ENCODE measurements at regions not wholly inside any gene's neighbourhood (a gene's known extent, or its start where the extent isn't known, plus 50 kb on each side); places are given as distances from the start of the nearest gene placed in this dataset.
"Not testable (repeated sequence)": the region's sequence is repeated elsewhere in the genome, so short reads cannot be mapped to it uniquely, and the experiment has no call there.

DNA sequence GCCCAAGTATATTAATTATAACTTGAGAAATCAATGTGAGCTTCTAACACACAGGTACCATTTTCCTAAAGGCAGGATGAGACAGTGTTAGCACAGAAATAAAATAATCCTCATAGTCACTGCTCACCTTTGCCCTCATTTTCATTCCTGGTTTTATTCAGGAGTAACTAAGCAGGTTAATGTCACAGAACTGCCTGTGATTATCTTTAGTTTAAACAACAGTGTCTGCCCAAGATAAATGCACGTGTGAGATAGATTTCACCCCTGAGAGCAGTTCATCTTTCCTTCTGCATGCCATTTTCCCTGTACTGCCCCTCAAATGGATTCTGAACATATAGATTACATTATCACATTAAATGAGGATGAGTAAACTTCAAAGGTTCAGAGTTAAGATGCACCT, 250.7 kb downstream of the RMST start:
- Histone ChIP-seq H3K4me1 (ENCODE audit: control insufficient read depth, insufficient read depth, low read length) (peaks cover 24% of the 10 kb centered on the region), H3K4me3 (ENCODE audit: low read depth, low read length) (no peak overlapping the region), H3K27ac (ENCODE audit: low read depth, low read length) (peak overlapping the region; percentile 11), H3K9me3 (ENCODE audit: control insufficient read depth, insufficient read depth, low read length) (no peaks in the 10 kb centered on the region), H3K36me3 (ENCODE audit: control insufficient read depth, insufficient read depth, low read length) (no peaks in the 10 kb centered on the region), H3K9ac (ENCODE audit: low read depth, low read length) (no peak overlapping the region), H3K27me3 (ENCODE audit: control insufficient read depth, insufficient read depth, low read length) (no peaks in the 10 kb centered on the region)

DNA sequence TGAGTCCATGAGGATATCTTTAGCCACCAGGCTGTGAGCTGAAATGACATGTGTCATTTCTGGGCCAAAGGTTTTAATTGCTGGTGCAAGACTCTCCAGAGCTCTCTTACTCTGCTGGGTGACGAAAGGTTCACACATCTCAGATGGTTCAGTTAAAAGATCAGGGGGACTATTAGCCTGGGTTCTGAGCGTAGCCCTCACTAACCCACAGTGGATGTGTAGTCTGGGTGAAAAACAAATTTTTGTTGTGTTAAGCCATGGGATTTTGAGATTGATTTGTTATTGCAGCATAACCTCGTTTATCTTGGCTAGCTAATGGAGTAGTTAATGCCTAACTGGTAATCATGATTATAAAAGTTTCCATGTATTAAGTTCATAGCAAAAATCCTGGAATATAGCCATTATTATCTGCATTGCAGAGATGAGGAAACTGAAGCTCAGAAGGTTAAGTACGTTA, 251.5 kb downstream of the RMST start:
- Histone ChIP-seq H3K27ac (ENCODE audit: low read depth, low read length) (no peak overlapping the region), H3K36me3 (ENCODE audit: control insufficient read depth, insufficient read depth, low read length) (no peaks in the 10 kb centered on the region), H3K4me1 (ENCODE audit: control insufficient read depth, insufficient read depth, low read length) (peaks cover 24% of the 10 kb centered on the region), H3K9ac (ENCODE audit: low read depth, low read length) (no peak overlapping the region), H3K4me3 (ENCODE audit: low read depth, low read length) (no peak overlapping the region), H3K27me3 (ENCODE audit: control insufficient read depth, insufficient read depth, low read length) (no peaks in the 10 kb centered on the region), H3K9me3 (ENCODE audit: control insufficient read depth, insufficient read depth, low read length) (no peaks in the 10 kb centered on the region)

DNA sequence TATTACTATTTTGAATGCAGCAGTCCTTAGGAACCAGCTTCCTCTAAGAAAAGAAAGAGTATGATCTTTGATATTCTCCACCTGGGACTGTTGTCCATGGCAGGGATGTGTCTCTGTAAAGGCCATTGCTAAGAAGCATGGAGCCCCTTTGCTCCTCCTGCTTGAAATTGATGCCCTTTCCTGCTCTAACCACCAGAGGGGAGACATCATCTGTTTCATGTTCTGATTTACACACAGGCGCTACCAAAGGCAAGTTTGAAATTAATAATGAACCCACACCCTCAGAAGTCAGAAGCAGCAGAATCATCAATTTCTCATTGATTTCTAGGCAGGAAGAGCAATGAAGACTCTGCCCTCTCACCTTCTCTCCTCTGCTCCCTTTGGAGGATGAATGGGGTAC, 253.8 kb downstream of the RMST start:
- Histone ChIP-seq H3K9ac (ENCODE audit: low read depth, low read length) (no peak overlapping the region), H3K4me3 (ENCODE audit: low read depth, low read length) (no peak overlapping the region), H3K27ac (ENCODE audit: low read depth, low read length) (no peak overlapping the region), H3K9me3 (ENCODE audit: control insufficient read depth, insufficient read depth, low read length) (no peaks in the 10 kb centered on the region), H3K36me3 (ENCODE audit: control insufficient read depth, insufficient read depth, low read length) (no peaks in the 10 kb centered on the region), H3K27me3 (ENCODE audit: control insufficient read depth, insufficient read depth, low read length) (no peaks in the 10 kb centered on the region), H3K4me1 (ENCODE audit: control insufficient read depth, insufficient read depth, low read length) (peaks cover 33% of the 10 kb centered on the region)

DNA sequence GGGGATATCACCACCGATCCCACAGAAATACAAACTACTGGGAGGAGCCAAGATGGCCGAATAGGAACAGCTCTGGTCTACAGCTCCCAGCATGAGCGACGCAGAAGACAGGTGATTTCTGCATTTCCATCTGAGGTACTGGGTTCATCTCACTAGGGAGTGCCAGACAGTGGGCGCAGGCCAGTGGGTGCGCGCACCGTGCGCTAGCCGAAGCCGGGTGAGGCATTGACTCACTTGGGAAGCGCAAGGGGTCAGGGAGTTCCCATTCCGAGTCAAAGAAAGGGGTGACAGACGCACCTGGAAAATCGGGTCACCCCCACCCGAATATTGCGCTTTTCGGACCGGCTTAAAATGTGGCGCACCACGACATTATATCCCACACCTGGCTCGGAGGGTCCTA, 261.2 kb downstream of the RMST start:
- H3K4me3 ChIP-seq (ENCODE audit: low read depth, low read length); H3K36me3 ChIP-seq (ENCODE audit: control insufficient read depth, insufficient read depth, low read length); H3K9me3 ChIP-seq (ENCODE audit: control insufficient read depth, insufficient read depth, low read length); H3K4me1 ChIP-seq (ENCODE audit: control insufficient read depth, insufficient read depth, low read length); H3K27me3 ChIP-seq (ENCODE audit: control insufficient read depth, insufficient read depth, low read length); H3K9ac ChIP-seq (ENCODE audit: low read depth, low read length); H3K27ac ChIP-seq (ENCODE audit: low read depth, low read length): not testable (repeated sequence)

DNA sequence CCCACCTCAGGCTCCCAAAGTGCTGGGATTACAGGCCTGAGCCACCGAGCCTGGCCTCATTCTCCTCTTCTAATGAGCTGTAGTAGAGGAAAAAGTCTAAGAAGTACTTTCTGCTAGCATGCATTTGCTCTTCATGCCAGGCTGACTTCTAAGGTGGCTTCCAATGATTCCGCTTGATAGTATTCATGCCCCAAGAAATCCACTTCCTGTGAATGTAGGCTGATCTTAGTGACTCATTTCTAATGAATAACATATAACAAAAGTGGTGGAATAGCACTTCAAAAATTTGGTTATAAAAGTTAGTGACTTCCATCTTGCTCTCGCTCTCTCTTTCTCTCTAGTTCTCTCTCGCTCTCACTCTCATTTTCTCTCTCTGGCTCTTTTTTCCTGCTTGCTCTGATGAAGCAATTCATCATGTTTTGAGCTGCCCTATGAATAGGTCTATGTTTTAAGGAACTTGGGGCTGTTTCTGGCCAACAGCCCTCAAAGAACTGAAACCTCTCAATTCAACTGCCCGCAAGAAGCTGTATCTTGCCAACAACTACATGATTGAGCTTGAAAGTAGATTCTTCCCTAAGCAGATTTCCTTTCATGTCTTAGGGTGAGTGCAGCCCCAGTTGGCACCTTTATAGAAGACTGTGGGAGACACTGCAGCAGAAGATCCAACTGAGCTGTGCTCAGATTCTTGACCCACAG, 282.9 kb downstream of the RMST start:
- no peak overlapping the region for H3K27ac ChIP-seq (ENCODE audit: low read depth, low read length)
- no peak overlapping the region for H3K4me3 ChIP-seq (ENCODE audit: low read depth, low read length)

DNA sequence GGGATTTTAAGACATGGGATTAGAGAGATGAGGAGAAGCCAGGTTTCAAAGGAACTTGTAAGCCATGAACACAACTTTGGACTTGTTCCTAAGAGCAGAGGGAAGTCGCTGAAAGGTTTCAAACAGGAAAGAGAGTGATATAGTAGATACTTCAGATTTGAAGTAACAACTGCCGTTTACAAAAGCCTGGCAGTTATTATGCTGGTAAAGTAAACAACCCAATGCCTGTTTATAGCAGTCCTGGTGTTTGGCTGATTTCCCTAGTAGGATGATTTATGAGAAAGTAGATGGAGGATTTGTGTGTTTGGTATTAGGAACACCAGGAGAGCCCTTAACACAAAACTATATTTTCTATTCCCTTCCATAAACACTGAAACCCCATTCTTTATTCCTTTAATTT, 285.7 kb downstream of the RMST start:
- H3K27ac ChIP-seq (ENCODE audit: low read depth, low read length) = no peak overlapping the region
- H3K4me3 ChIP-seq (ENCODE audit: low read depth, low read length) = no peak overlapping the region
- no peaks in the 10 kb centered on the region for H3K36me3 ChIP-seq (ENCODE audit: control insufficient read depth, insufficient read depth, low read length)
- no peaks in the 10 kb centered on the region for H3K27me3 ChIP-seq (ENCODE audit: control insufficient read depth, insufficient read depth, low read length)
- H3K9me3 ChIP-seq (ENCODE audit: control insufficient read depth, insufficient read depth, low read length) = no peaks in the 10 kb centered on the region
- no peaks in the 10 kb centered on the region for H3K4me1 ChIP-seq (ENCODE audit: control insufficient read depth, insufficient read depth, low read length)
- H3K9ac ChIP-seq (ENCODE audit: low read depth, low read length) = no peak overlapping the region

More for the DNA sequence above, 282.9 kb downstream of the RMST start:
- Histone ChIP-seq H3K36me3 (ENCODE audit: control insufficient read depth, insufficient read depth, low read length) (no peaks in the 10 kb centered on the region), H3K4me1 (ENCODE audit: control insufficient read depth, insufficient read depth, low read length) (no peaks in the 10 kb centered on the region), H3K9me3 (ENCODE audit: control insufficient read depth, insufficient read depth, low read length) (no peaks in the 10 kb centered on the region), H3K27me3 (ENCODE audit: control insufficient read depth, insufficient read depth, low read length) (no peaks in the 10 kb centered on the region), H3K9ac (ENCODE audit: low read depth, low read length) (no peak overlapping the region)

DNA sequence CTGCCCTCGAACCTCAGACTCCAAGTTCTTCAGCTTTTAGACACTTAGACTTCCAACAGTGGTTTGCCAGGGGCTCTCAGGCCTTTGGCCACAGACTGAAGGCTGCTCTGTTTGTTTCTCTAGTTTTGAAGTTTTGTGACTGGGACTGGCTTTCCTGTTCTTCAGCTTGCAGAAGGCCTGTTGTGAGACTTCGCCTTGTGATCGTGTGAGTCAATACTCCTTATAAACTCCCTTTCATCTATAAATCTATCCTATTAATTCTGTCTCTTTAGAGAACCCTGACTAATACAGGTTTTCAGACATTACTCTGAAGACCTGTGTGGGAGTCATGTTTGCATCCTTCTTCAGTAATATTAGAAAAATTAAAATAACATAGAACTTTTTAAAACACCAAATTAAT, 289.1 kb downstream of the RMST start:
- H3K9me3 ChIP-seq (ENCODE audit: control insufficient read depth, insufficient read depth, low read length) = no peaks in the 10 kb centered on the region
- no peaks in the 10 kb centered on the region for H3K4me1 ChIP-seq (ENCODE audit: control insufficient read depth, insufficient read depth, low read length)
- H3K4me3 ChIP-seq (ENCODE audit: low read depth, low read length) = no peak overlapping the region
- no peak overlapping the region for H3K27ac ChIP-seq (ENCODE audit: low read depth, low read length)
- H3K27me3 ChIP-seq (ENCODE audit: control insufficient read depth, insufficient read depth, low read length) = no peaks in the 10 kb centered on the region
- no peak overlapping the region for H3K9ac ChIP-seq (ENCODE audit: low read depth, low read length)
- no peaks in the 10 kb centered on the region for H3K36me3 ChIP-seq (ENCODE audit: control insufficient read depth, insufficient read depth, low read length)

DNA sequence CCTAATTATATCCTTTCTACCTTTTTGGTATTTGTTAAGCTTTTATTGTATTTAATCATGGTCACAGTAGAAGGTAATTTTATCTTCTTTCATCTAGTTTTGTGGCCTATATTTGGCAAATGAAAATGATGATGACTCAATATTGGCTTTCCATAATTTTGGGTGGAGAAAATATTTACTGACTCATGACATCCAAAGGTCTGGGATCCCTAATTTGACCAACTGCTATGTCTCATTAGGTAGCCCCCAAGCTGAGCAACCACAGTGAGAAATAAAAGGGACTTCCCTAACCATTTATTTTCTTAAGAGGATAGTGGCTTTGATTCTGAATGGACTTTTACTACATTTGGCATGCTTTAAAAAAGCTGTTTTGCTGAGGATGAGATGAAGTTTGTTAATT, 289.5 kb downstream of the RMST start:
- H3K4me1 ChIP-seq (ENCODE audit: control insufficient read depth, insufficient read depth, low read length) = no peaks in the 10 kb centered on the region
- no peaks in the 10 kb centered on the region for H3K36me3 ChIP-seq (ENCODE audit: control insufficient read depth, insufficient read depth, low read length)
- H3K9me3 ChIP-seq (ENCODE audit: control insufficient read depth, insufficient read depth, low read length) = no peaks in the 10 kb centered on the region
- H3K27me3 ChIP-seq (ENCODE audit: control insufficient read depth, insufficient read depth, low read length) = no peaks in the 10 kb centered on the region
- no peak overlapping the region for H3K9ac ChIP-seq (ENCODE audit: low read depth, low read length)
- H3K27ac ChIP-seq (ENCODE audit: low read depth, low read length) = no peak overlapping the region
- no peak overlapping the region for H3K4me3 ChIP-seq (ENCODE audit: low read depth, low read length)

DNA sequence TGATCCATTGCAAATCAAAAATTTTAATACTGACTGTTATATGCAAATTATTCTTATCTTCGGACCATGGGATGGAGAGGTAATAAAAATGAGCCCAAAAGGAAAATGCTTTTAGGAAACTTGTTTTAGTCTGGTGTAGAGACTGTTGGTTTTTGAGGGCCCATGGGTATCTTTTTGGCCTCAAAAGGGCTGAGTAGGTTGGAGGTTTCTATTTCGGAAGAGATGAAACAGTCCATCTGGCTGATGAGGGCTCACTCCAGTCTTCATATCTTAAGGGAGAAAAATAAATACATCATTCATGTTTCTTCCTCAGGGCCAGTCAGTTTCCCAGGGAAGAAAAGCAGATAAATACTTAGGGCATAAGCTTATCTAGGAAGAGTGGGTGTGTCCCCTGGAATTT, 290.7 kb downstream of the RMST start:
- no peak overlapping the region for H3K27ac ChIP-seq (ENCODE audit: low read depth, low read length)
- H3K4me3 ChIP-seq (ENCODE audit: low read depth, low read length) = no peak overlapping the region
- H3K9me3 ChIP-seq (ENCODE audit: control insufficient read depth, insufficient read depth, low read length) = no peaks in the 10 kb centered on the region
- H3K4me1 ChIP-seq (ENCODE audit: control insufficient read depth, insufficient read depth, low read length) = no peaks in the 10 kb centered on the region
- no peaks in the 10 kb centered on the region for H3K27me3 ChIP-seq (ENCODE audit: control insufficient read depth, insufficient read depth, low read length)
- no peak overlapping the region for H3K9ac ChIP-seq (ENCODE audit: low read depth, low read length)
- no peaks in the 10 kb centered on the region for H3K36me3 ChIP-seq (ENCODE audit: control insufficient read depth, insufficient read depth, low read length)

DNA sequence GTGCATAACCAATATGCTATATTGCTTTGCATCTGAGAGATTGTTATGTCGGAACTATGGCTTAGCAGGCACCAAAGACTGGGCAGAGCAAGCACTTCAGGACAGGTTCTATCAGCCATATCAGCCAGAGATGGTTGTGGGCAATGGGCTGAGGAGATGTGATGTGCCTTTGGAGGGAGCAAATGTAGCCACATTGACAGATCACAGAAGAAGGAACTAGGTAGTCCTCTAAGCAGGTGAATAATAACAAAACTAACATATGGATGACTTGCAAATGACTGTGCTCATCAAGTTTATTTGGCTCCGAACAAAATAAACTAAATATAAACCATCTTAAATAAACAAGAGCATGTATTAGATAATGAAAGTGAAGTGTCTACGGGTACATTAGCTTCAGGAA, 291.7 kb downstream of the RMST start:
- H3K27ac ChIP-seq (ENCODE audit: low read depth, low read length) = no peak overlapping the region
- no peak overlapping the region for H3K9ac ChIP-seq (ENCODE audit: low read depth, low read length)
- no peaks in the 10 kb centered on the region for H3K4me1 ChIP-seq (ENCODE audit: control insufficient read depth, insufficient read depth, low read length)
- no peak overlapping the region for H3K4me3 ChIP-seq (ENCODE audit: low read depth, low read length)
- no peaks in the 10 kb centered on the region for H3K27me3 ChIP-seq (ENCODE audit: control insufficient read depth, insufficient read depth, low read length)
- H3K9me3 ChIP-seq (ENCODE audit: control insufficient read depth, insufficient read depth, low read length) = no peaks in the 10 kb centered on the region
- H3K36me3 ChIP-seq (ENCODE audit: control insufficient read depth, insufficient read depth, low read length) = no peaks in the 10 kb centered on the region

DNA sequence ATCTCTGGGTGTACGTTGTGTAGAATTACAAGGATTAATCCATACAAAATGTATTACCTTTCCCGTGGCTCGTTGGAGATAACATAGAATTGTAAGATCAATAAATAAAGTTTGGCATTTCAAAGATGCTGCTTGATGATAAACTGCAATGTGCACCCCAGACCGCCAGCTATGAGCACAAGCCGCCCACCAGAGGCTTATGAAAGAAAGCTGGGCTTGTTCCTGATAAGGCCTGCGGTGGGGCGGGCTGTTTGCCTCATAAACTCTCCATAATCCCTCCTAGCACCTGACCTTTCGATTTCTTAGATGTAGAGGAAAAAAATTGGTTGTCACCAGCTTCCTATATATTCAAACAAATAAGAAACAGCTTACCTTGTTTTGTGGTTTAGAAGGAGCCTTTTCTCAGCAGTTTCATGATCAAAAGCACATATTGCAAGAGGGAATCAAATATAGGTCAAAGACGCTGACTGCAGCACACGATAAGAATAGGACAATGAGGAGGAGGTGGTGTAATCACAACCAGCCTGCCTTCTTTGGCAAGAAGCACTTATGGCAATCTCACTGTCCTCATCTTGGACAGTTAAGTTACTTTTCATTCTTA, 293.6 kb downstream of the RMST start:
- Histone ChIP-seq H3K4me1 (ENCODE audit: control insufficient read depth, insufficient read depth, low read length) (no peaks in the 10 kb centered on the region), H3K27me3 (ENCODE audit: control insufficient read depth, insufficient read depth, low read length) (no peaks in the 10 kb centered on the region), H3K36me3 (ENCODE audit: control insufficient read depth, insufficient read depth, low read length) (no peaks in the 10 kb centered on the region), H3K4me3 (ENCODE audit: low read depth, low read length) (no peak overlapping the region), H3K9me3 (ENCODE audit: control insufficient read depth, insufficient read depth, low read length) (no peaks in the 10 kb centered on the region), H3K9ac (ENCODE audit: low read depth, low read length) (no peak overlapping the region), H3K27ac (ENCODE audit: low read depth, low read length) (no peak overlapping the region)

All from HUES48 (cell line).